ENCODE measurements at regions not wholly inside any gene's neighbourhood (a gene's known extent, or its start where the extent isn't known, plus 50 kb on each side); places are given as distances from the start of the nearest gene placed in this dataset.

DNA sequence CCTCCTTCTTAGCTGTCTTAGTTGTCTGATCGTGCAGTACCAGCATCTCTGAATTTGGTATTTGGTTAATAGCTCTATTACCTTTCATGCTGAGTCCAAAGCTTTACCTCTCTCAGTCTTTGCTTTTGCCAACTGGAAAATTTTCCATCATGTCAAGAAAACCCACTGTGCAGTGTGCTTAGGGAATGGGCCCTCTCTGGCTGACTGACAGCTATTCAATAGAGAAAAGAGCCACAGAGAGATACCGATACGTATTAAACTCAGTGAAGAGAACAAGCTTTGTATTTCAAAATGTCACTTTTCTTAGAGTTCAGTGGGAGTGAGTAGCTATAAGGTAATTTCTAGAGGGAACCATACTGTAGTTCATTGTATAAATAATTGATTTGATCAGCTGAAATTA lies 1507.1 kb downstream of the C4orf33 start:
- dilution Hi-C loops (cut with MboI; ENCODE audit: extremely low pct_ligation_motif_present, low sequenced_read_pairs) = no loop called here
- Histone ChIP-seq H3K4me1 (ENCODE audit: control insufficient read depth, extremely low read depth, insufficient read depth, low read length) (no peaks in the 10 kb centered on the region), H3K36me3 (ENCODE audit: control insufficient read depth in 2 of 2, extremely low read depth in 1 of 2, insufficient read depth in 2 of 2, low read length in 2 of 2) (no peaks in the 10 kb centered on the region), H3K27ac (ENCODE audit: control insufficient read depth, insufficient read depth, low read length) (no peak overlapping the region), H2AFZ (ENCODE audit: control insufficient read depth, low read length) (no peak overlapping the region), H3K9me3 (ENCODE audit: control insufficient read depth, low read depth, low read length) (no peaks in the 10 kb centered on the region), H3K9ac (ENCODE audit: control insufficient read depth, extremely low read depth, insufficient read depth, low read length) (no peak overlapping the region), H3K9me1 (ENCODE audit: control insufficient read depth, extremely low read depth, insufficient read depth, low read length) (no peaks in the 10 kb centered on the region), H3K27me3 (ENCODE audit: control insufficient read depth, extremely low read depth, insufficient read depth, low read length) (no peaks in the 10 kb centered on the region), H3K79me2 (ENCODE audit: control insufficient read depth, insufficient read depth, low read length) (no peaks in the 10 kb centered on the region), H4K20me1 (ENCODE audit: control insufficient read depth, extremely low read depth, insufficient read depth, low read length) (no peaks in the 10 kb centered on the region), H3K4me3 (ENCODE audit: control insufficient read depth in 2 of 3, extremely low read depth in 1 of 3, insufficient read depth in 2 of 3, low read depth in 1 of 3, low read length in 3 of 3) (no peak overlapping the region), H3K4me2 (ENCODE audit: control insufficient read depth, extremely low read depth, insufficient read depth, low read depth, low read length) (no peak overlapping the region)
- no peak for FAIRE-seq
- DNase-seq (ENCODE audit: low read depth, low spot score) = no peak
- TF ChIP-seq, protein P1, sequence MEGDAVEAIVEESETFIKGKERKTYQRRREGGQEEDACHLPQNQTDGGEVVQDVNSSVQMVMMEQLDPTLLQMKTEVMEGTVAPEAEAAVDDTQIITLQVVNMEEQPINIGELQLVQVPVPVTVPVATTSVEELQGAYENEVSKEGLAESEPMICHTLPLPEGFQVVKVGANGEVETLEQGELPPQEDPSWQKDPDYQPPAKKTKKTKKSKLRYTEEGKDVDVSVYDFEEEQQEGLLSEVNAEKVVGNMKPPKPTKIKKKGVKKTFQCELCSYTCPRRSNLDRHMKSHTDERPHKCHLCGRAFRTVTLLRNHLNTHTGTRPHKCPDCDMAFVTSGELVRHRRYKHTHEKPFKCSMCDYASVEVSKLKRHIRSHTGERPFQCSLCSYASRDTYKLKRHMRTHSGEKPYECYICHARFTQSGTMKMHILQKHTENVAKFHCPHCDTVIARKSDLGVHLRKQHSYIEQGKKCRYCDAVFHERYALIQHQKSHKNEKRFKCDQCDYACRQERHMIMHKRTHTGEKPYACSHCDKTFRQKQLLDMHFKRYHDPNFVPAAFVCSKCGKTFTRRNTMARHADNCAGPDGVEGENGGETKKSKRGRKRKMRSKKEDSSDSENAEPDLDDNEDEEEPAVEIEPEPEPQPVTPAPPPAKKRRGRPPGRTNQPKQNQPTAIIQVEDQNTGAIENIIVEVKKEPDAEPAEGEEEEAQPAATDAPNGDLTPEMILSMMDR (optimal IDR thresholded peaks at IDR 0.05 in 1 of 3, IDR thresholded peaks at IDR 0.05 in 1 of 3, conservative IDR thresholded peaks at IDR 0.05 in 1 of 3; ENCODE audit: extremely low read depth in 1 of 3, insufficient read depth in 2 of 3, low read length in 3 of 3) = no peak
- TF ChIP-seq EZH2 (IDR thresholded peaks at IDR 0.05; ENCODE audit: low read length) = no peak

DNA sequence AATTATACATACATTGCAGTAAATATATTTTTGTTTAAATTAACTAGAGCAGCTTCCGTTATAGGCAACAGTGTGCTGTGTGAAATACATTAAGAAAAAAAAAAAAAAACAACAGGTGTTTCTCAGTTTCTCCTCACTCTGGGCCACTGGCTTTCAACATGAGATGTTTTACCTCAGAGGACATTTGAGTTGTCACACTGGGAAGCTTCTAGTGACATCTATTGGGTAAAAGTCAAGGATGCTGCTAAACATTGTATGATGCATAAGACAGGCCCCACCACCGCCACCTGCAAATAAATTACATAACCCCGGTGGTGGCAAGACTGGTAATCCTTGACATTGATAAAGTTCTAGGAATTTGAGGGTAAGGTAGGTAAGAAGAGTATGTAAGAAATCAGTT lies 1512.2 kb downstream of the C4orf33 start:
- Histone ChIP-seq H3K79me2 (ENCODE audit: control insufficient read depth, insufficient read depth, low read length) (no peaks in the 10 kb centered on the region), H2AFZ (ENCODE audit: control insufficient read depth, low read length) (no peak overlapping the region), H3K9me3 (ENCODE audit: control insufficient read depth, low read depth, low read length) (no peaks in the 10 kb centered on the region), H3K36me3 (ENCODE audit: control insufficient read depth in 2 of 2, extremely low read depth in 1 of 2, insufficient read depth in 2 of 2, low read length in 2 of 2) (no peaks in the 10 kb centered on the region), H3K27me3 (ENCODE audit: control insufficient read depth, extremely low read depth, insufficient read depth, low read length) (no peaks in the 10 kb centered on the region), H4K20me1 (ENCODE audit: control insufficient read depth, extremely low read depth, insufficient read depth, low read length) (no peaks in the 10 kb centered on the region), H3K4me1 (ENCODE audit: control insufficient read depth, extremely low read depth, insufficient read depth, low read length) (no peaks in the 10 kb centered on the region), H3K9ac (ENCODE audit: control insufficient read depth, extremely low read depth, insufficient read depth, low read length) (no peak overlapping the region), H3K4me2 (ENCODE audit: control insufficient read depth, extremely low read depth, insufficient read depth, low read depth, low read length) (no peak overlapping the region), H3K27ac (ENCODE audit: control insufficient read depth, insufficient read depth, low read length) (no peak overlapping the region), H3K4me3 (ENCODE audit: control insufficient read depth in 2 of 3, extremely low read depth in 1 of 3, insufficient read depth in 2 of 3, low read depth in 1 of 3, low read length in 3 of 3) (no peak overlapping the region), H3K9me1 (ENCODE audit: control insufficient read depth, extremely low read depth, insufficient read depth, low read length) (no peaks in the 10 kb centered on the region)
- dilution Hi-C loops (cut with MboI; ENCODE audit: extremely low pct_ligation_motif_present, low sequenced_read_pairs) = no loop called here
- FAIRE-seq = no peak
- TF ChIP-seq, protein P1 (optimal IDR thresholded peaks at IDR 0.05 in 1 of 3, IDR thresholded peaks at IDR 0.05 in 1 of 3, conservative IDR thresholded peaks at IDR 0.05 in 1 of 3; ENCODE audit: extremely low read depth in 1 of 3, insufficient read depth in 2 of 3, low read length in 3 of 3) = no peak
- TF ChIP-seq EZH2 (IDR thresholded peaks at IDR 0.05; ENCODE audit: low read length) = no peak
- DNase-seq (ENCODE audit: low read depth, low spot score) = no peak
